HEK293 (cell line): ENCODE measurements at regions not wholly inside any gene's neighbourhood (a gene's known extent, or its start where the extent isn't known, plus 50 kb on each side); places are given as distances from the start of the nearest gene placed in this dataset.

Source experiments
- GLI4 ChIP-seq: fragments of 450-650 bp; formaldehyde crosslinking; IDR thresholded peaks from 2 replicates; pipeline ENCODE4 v1.5.1; 2016; ENCODE audit warnings: missing biosample characterization, missing genetic modification characterization
- KLF9 ChIP-seq: fragments of 450-650 bp; formaldehyde crosslinking; IDR thresholded peaks from 2 replicates; pipeline ENCODE4 v1.5.1; 2016; ENCODE audit warnings: missing biosample characterization, missing genetic modification characterization, low read depth
- PRDM1 ChIP-seq: fragments of 450-650 bp; formaldehyde crosslinking; IDR thresholded peaks from 2 replicates; pipeline ENCODE4; 2016; ENCODE audit warnings: missing biosample characterization, missing genetic modification characterization
- ZBTB49 ChIP-seq: fragments of 450-650 bp; formaldehyde crosslinking; IDR thresholded peaks from 2 replicates; pipeline ENCODE4 v1.5.1; 2016; ENCODE audit warnings: missing biosample characterization, missing genetic modification characterization, low read depth
- ZNF121 ChIP-seq: fragments of 450-650 bp; formaldehyde crosslinking; IDR thresholded peaks from 2 replicates; pipeline ENCODE4 v1.5.1; 2016; ENCODE audit warnings: missing biosample characterization, missing genetic modification characterization
- ZNF146 ChIP-seq: fragments of 450-650 bp; formaldehyde crosslinking; IDR thresholded peaks from 2 replicates; pipeline ENCODE4 v1.5.1; 2016; ENCODE audit warnings: missing biosample characterization, missing genetic modification characterization
- ZNF157 ChIP-seq: fragments of 450-650 bp; formaldehyde crosslinking; IDR thresholded peaks from 2 replicates; pipeline ENCODE4 v1.5.1; 2016; ENCODE audit warnings: missing biosample characterization, missing genetic modification characterization
- ZNF174 ChIP-seq: fragments of 450-650 bp; formaldehyde crosslinking; IDR thresholded peaks from 2 replicates; pipeline ENCODE4 v1.5.0; 2017; ENCODE audit warnings: missing biosample characterization, mild to moderate bottlenecking, missing genetic modification characterization
- ZNF184 ChIP-seq: fragments of 450-650 bp; IDR thresholded peaks from 2 replicates; pipeline ENCODE4 v1.5.1; 2018; ENCODE audit warnings: missing biosample characterization, mild to moderate bottlenecking, missing genetic modification characterization
- ZNF214 ChIP-seq: fragments of 450-650 bp; formaldehyde crosslinking; IDR thresholded peaks from 2 replicates; pipeline ENCODE4 v1.5.1; 2017; ENCODE audit warnings: missing biosample characterization, mild to moderate bottlenecking, missing genetic modification characterization, borderline replicate concordance
- ZNF24 ChIP-seq: fragments of 450-650 bp; formaldehyde crosslinking; IDR thresholded peaks from 2 replicates; pipeline ENCODE4 v1.5.1; 2016; ENCODE audit warnings: missing biosample characterization, missing genetic modification characterization
- ZNF501 ChIP-seq: fragments of 450-650 bp; formaldehyde crosslinking; IDR thresholded peaks from 2 replicates; pipeline ENCODE4 v1.5.1; 2016; ENCODE audit warnings: missing biosample characterization, missing genetic modification characterization
- ZNF514 ChIP-seq: fragments of 450-650 bp; formaldehyde crosslinking; IDR thresholded peaks from 2 replicates; pipeline ENCODE4 v1.5.1; 2016; ENCODE audit warnings: missing biosample characterization, missing genetic modification characterization
- ZNF561 ChIP-seq: fragments of 450-650 bp; IDR thresholded peaks from 2 replicates; pipeline ENCODE4 v1.5.1; 2018; ENCODE audit warnings: missing biosample characterization, missing genetic modification characterization, borderline replicate concordance
- ZNF580 ChIP-seq: fragments of 450-650 bp; formaldehyde crosslinking; IDR thresholded peaks from 2 replicates; pipeline ENCODE4 v1.5.1; 2016; ENCODE audit warnings: missing biosample characterization, missing genetic modification characterization
- ZNF600 ChIP-seq: fragments of 450-650 bp; formaldehyde crosslinking; IDR thresholded peaks from 2 replicates; pipeline ENCODE4 v1.5.1; 2016; ENCODE audit warnings: missing biosample characterization, missing genetic modification characterization
- ZNF621 ChIP-seq: fragments of 450-650 bp; formaldehyde crosslinking; IDR thresholded peaks from 2 replicates; pipeline ENCODE4 v1.5.1; 2017; ENCODE audit warnings: missing biosample characterization, missing genetic modification characterization
- ZNF654 ChIP-seq: fragments of 450-650 bp; formaldehyde crosslinking; IDR thresholded peaks from 2 replicates; pipeline ENCODE4 v1.5.1; 2016; ENCODE audit warnings: low read depth, missing biosample characterization, missing genetic modification characterization
- ZNF791 ChIP-seq: fragments of 450-650 bp; formaldehyde crosslinking; IDR thresholded peaks from 2 replicates; pipeline ENCODE4 v1.5.1; 2016; ENCODE audit warnings: missing biosample characterization, missing genetic modification characterization
- ZNF792 ChIP-seq: fragments of 450-650 bp; formaldehyde crosslinking; IDR thresholded peaks from 2 replicates; pipeline ENCODE4 v1.5.1; 2016; ENCODE audit warnings: missing biosample characterization, missing genetic modification characterization
- ZNF843 ChIP-seq: fragments of 450-650 bp; formaldehyde crosslinking; IDR thresholded peaks from 2 replicates; pipeline ENCODE4 v1.5.1; 2016; ENCODE audit warnings: missing biosample characterization, missing genetic modification characterization
- TF ChIP-seq, protein P1 (sequence below): fragments of 450-650 bp; formaldehyde crosslinking; IDR thresholded peaks from 2 replicates; pipeline ENCODE4 v1.5.1; 2016; ENCODE audit warnings: missing biosample characterization, missing genetic modification characterization
- TF ChIP-seq, protein P2 (sequence below): fragments of 450-650 bp; formaldehyde crosslinking; conservative IDR thresholded peaks from 2 replicates; pipeline ENCODE4 v1.5.1; 2016; ENCODE audit warnings: low read depth, missing biosample characterization, missing genetic modification characterization
- TF ChIP-seq, protein P3 (sequence below): fragments of 450-650 bp; formaldehyde crosslinking; IDR thresholded peaks from 2 replicates; pipeline ENCODE4 v1.5.1; 2016; ENCODE audit warnings: missing biosample characterization, missing genetic modification characterization
- TF ChIP-seq, protein P4 (sequence below): fragments of 450-650 bp; formaldehyde crosslinking; IDR thresholded peaks from 2 replicates; pipeline ENCODE4 v1.5.1; 2017; ENCODE audit warnings: missing biosample characterization, mild to moderate bottlenecking, missing genetic modification characterization, moderate library complexity
- TF ChIP-seq, protein P5 (sequence below): fragments of 450-650 bp; formaldehyde crosslinking; IDR thresholded peaks from 2 replicates; pipeline ENCODE4 v1.5.1; 2016; ENCODE audit warnings: missing biosample characterization, missing genetic modification characterization

DNA sequence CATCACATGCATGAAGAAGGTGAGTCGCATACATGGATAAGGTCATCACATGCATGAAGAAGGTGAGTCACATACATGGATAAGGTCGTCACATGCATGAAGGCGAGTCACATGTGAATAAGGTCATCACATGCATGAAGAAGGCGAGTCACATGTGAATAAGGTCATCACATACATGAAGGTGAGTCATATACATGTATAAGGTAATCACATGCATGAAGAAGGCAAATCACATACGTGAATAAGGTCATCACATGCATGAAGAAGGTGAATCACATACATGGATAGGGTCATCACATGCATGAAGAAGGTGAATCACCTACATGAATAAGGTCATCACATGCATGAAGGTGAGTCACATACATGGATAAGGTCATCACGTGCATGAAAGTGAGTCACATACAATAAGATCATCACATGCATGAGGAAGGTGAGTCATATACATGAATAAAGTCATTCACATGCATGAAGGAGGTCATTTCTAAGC is 105.1 kb upstream of the SDK2 start (continued):
- TF ChIP-seq ZNF24 (tag by site-specific recombination): peak; percentile 78
- no peak for TF ChIP-seq ZNF654
- TF ChIP-seq ZNF843: no peak
- no peak for TF ChIP-seq ZNF184
- TF ChIP-seq ZNF214 (tag by site-specific recombination): no peak
- TF ChIP-seq ZNF157 (tag by site-specific recombination): no peak
- no peak for TF ChIP-seq ZNF561 (tag by site-specific recombination)
- TF ChIP-seq, protein P1, sequence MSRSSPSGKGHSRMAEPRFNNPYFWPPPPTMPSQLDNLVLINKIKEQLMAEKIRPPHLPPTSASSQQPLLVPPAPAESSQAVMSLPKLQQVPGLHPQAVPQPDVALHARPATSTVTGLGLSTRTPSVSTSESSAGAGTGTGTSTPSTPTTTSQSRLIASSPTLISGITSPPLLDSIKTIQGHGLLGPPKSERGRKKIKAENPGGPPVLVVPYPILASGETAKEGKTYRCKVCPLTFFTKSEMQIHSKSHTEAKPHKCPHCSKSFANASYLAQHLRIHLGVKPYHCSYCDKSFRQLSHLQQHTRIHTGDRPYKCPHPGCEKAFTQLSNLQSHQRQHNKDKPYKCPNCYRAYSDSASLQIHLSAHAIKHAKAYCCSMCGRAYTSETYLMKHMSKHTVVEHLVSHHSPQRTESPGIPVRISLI (tag by site-specific recombination): no peak
- TF ChIP-seq ZNF600 (tag by site-specific recombination): no peak
- TF ChIP-seq, protein P2, sequence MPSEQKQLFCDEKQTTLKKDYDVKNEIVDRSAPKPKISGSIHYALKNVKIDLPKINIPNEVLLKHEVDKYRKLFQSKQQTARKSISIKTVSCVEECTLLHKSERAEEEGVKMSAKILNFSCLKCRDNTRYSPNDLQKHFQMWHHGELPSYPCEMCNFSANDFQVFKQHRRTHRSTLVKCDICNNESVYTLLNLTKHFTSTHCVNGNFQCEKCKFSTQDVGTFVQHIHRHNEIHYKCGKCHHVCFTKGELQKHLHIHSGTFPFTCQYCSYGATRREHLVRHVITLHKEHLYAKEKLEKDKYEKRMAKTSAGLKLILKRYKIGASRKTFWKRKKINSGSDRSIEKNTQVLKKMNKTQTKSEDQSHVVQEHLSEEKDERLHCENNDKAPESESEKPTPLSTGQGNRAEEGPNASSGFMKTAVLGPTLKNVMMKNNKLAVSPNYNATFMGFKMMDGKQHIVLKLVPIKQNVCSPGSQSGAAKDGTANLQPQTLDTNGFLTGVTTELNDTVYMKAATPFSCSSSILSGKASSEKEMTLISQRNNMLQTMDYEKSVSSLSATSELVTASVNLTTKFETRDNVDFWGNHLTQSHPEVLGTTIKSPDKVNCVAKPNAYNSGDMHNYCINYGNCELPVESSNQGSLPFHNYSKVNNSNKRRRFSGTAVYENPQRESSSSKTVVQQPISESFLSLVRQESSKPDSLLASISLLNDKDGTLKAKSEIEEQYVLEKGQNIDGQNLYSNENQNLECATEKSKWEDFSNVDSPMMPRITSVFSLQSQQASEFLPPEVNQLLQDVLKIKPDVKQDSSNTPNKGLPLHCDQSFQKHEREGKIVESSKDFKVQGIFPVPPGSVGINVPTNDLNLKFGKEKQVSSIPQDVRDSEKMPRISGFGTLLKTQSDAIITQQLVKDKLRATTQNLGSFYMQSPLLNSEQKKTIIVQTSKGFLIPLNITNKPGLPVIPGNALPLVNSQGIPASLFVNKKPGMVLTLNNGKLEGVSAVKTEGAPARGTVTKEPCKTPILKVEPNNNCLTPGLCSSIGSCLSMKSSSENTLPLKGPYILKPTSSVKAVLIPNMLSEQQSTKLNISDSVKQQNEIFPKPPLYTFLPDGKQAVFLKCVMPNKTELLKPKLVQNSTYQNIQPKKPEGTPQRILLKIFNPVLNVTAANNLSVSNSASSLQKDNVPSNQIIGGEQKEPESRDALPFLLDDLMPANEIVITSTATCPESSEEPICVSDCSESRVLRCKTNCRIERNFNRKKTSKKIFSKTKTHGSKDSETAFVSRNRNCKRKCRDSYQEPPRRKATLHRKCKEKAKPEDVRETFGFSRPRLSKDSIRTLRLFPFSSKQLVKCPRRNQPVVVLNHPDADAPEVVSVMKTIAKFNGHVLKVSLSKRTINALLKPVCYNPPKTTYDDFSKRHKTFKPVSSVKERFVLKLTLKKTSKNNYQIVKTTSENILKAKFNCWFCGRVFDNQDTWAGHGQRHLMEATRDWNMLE (tag by site-specific recombination): no peak
- TF ChIP-seq GLI4 (tag by site-specific recombination): no peak
- no peak for TF ChIP-seq ZNF501 (tag by site-specific recombination)
- TF ChIP-seq PRDM1 (tag by site-specific recombination): no peak
- TF ChIP-seq, protein P3, sequence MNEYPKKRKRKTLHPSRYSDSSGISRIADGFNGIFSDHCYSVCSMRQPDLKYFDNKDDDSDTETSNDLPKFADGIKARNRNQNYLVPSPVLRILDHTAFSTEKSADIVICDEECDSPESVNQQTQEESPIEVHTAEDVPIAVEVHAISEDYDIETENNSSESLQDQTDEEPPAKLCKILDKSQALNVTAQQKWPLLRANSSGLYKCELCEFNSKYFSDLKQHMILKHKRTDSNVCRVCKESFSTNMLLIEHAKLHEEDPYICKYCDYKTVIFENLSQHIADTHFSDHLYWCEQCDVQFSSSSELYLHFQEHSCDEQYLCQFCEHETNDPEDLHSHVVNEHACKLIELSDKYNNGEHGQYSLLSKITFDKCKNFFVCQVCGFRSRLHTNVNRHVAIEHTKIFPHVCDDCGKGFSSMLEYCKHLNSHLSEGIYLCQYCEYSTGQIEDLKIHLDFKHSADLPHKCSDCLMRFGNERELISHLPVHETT (tag by site-specific recombination): peak; percentile 87
- no peak for TF ChIP-seq ZNF792 (tag by site-specific recombination)
- TF ChIP-seq, protein P4, sequence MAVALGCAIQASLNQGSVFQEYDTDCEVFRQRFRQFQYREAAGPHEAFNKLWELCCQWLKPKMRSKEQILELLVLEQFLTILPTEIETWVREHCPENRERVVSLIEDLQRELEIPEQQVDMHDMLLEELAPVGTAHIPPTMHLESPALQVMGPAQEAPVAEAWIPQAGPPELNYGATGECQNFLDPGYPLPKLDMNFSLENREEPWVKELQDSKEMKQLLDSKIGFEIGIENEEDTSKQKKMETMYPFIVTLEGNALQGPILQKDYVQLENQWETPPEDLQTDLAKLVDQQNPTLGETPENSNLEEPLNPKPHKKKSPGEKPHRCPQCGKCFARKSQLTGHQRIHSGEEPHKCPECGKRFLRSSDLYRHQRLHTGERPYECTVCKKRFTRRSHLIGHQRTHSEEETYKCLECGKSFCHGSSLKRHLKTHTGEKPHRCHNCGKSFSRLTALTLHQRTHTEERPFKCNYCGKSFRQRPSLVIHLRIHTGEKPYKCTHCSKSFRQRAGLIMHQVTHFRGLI (tag by site-specific recombination): no peak
- no peak for TF ChIP-seq ZBTB49 (tag by site-specific recombination)
- no peak for TF ChIP-seq ZNF121 (tag by site-specific recombination)
- no peak for TF ChIP-seq ZNF580
- TF ChIP-seq, protein P5, sequence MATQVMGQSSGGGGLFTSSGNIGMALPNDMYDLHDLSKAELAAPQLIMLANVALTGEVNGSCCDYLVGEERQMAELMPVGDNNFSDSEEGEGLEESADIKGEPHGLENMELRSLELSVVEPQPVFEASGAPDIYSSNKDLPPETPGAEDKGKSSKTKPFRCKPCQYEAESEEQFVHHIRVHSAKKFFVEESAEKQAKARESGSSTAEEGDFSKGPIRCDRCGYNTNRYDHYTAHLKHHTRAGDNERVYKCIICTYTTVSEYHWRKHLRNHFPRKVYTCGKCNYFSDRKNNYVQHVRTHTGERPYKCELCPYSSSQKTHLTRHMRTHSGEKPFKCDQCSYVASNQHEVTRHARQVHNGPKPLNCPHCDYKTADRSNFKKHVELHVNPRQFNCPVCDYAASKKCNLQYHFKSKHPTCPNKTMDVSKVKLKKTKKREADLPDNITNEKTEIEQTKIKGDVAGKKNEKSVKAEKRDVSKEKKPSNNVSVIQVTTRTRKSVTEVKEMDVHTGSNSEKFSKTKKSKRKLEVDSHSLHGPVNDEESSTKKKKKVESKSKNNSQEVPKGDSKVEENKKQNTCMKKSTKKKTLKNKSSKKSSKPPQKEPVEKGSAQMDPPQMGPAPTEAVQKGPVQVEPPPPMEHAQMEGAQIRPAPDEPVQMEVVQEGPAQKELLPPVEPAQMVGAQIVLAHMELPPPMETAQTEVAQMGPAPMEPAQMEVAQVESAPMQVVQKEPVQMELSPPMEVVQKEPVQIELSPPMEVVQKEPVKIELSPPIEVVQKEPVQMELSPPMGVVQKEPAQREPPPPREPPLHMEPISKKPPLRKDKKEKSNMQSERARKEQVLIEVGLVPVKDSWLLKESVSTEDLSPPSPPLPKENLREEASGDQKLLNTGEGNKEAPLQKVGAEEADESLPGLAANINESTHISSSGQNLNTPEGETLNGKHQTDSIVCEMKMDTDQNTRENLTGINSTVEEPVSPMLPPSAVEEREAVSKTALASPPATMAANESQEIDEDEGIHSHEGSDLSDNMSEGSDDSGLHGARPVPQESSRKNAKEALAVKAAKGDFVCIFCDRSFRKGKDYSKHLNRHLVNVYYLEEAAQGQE: no peak
- TF ChIP-seq ZNF514 (tag by site-specific recombination): no peak
- TF ChIP-seq ZNF621: peak; percentile 91
- TF ChIP-seq KLF9: no peak
- no peak for TF ChIP-seq ZNF146
- TF ChIP-seq ZNF174 (tag by site-specific recombination): peak; percentile 48; the same call in 1 of the 2 replicates
- no peak for TF ChIP-seq ZNF791 (tag by site-specific recombination)
